NT2/D1 (cell line): ENCODE measurements at regions not wholly inside any gene's neighbourhood (a gene's known extent, or its start where the extent isn't known, plus 50 kb on each side); places are given as distances from the start of the nearest gene placed in this dataset.

Experiments
- SUZ12 ChIP-seq: IDR thresholded peaks from 2 replicates; pipeline ENCODE4 v1.6.1; 2011; ENCODE audit not compliant: insufficient read length, insufficient read depth; ENCODE audit errors: extremely low read depth
- YY1 ChIP-seq: IDR thresholded peaks from 2 replicates; pipeline ENCODE4 v1.6.1; 2011; ENCODE audit not compliant: insufficient read length, insufficient read depth
- ZNF274 ChIP-seq: IDR thresholded peaks from 2 replicates; pipeline ENCODE4 v1.6.1; 2011; ENCODE audit warnings: mild to moderate bottlenecking, low read depth, low read length

DNA sequence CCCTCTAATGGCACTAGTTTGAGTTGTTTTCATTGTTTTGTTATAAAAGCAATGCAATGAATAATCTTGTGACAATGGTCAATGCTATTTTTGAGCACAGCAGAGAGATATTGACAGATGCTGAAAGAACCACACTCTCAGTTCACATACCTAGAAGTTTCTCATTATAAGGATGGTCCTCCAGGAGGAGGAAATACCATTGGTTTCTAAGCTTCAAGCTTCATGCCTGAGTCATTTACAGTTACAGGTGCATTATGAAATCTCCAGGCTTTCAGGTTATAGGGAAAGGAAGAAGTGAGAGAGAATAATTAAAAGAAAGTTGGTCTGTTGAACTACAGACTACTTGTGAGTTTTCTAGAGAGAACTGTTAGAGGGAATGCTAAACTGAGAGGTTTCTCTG, 75.3 kb downstream of the PWWP3B start:
- TF ChIP-seq YY1 = no peak
- no peak for TF ChIP-seq ZNF274
- TF ChIP-seq SUZ12 = no peak
